ENCODE measurements at regions not wholly inside any gene's neighbourhood (a gene's known extent, or its start where the extent isn't known, plus 50 kb on each side); places are given as distances from the start of the nearest gene placed in this dataset.
"Not testable (repeated sequence)": the region's sequence is repeated elsewhere in the genome, so short reads cannot be mapped to it uniquely, and the experiment has no call there.

GRCh38 chr20:29323631-29324515 is 1933.6 kb upstream of the DEFB115 start:
- TF ChIP-seq CTCF (IDR thresholded peaks at IDR 0.05; ENCODE audit: insufficient read depth, low read length); POLR2AphosphoS5 (IDR thresholded peaks at IDR 0.05; ENCODE audit: low read depth): not testable (repeated sequence)

All from HL-60 (cell line).